Endothelial cell of umbilical vein (primary cell): ENCODE measurements at regions not wholly inside any gene's neighbourhood (a gene's known extent, or its start where the extent isn't known, plus 50 kb on each side); places are given as distances from the start of the nearest gene placed in this dataset.

ENCODE experiments used
- BruUV-seq: library from RNA; stranded (reverse); fragments of 400-500 nt; replicated peaks from 2 replicates; lab custom pipeline; 2021; lab: Mats Ljungman, UMichigan
- CTCF ChIA-PET: fragments of 300-600, 350-600 bp; sonication (Branson Sonifier 250); formaldehyde crosslinking; loops from one replicate; lab custom pipeline; 2021; ENCODE audit warnings: antibody characterized with exemption, inconsistent platforms; lab: Charles Lee
- POLR2A ChIA-PET: fragments of 300-600, 350-600 bp; sonication (Branson Sonifier 250); formaldehyde crosslinking; loops from one replicate; lab custom pipeline; 2021; ENCODE audit warnings: antibody characterized with exemption, inconsistent platforms; lab: Charles Lee
- DNase-seq: peaks from one replicate; pipeline ENCODE4 v3.0.0-alpha.2; 2011; ENCODE audit warnings: low read depth, low spot score
- FAIRE-seq: peaks from 2 replicates; lab custom pipeline; 2011; peaks lifted over from hg19 to GRCh38; lab: Jason Lieb, UNC
- H2AFZ ChIP-seq: 2 replicates; pipeline ENCODE4 v1.6.0; 2012; ENCODE audit warnings: low read depth, low read length, control low read depth, inconsistent platforms
- H3K27ac ChIP-seq: 2 replicates; pipeline ENCODE4 v1.5.1; 2011; ENCODE audit warnings: low read depth, mild to moderate bottlenecking, control low read depth, low read length, moderate library complexity; ENCODE audit not compliant: insufficient read depth
- H3K27me3 ChIP-seq, 2 experiments: 2 replicates each; pipeline versions ENCODE4 v1.6.0 to v1.6.1; 2011; ENCODE audit warnings: low read length in 2 of 2, mixed read lengths in 1 of 2; ENCODE audit not compliant: control insufficient read depth in 2 of 2, insufficient read depth in 2 of 2
- H3K36me3 ChIP-seq, 2 experiments: 2 replicates in 1 of 2; 3 replicates in 1 of 2; pipeline ENCODE4 v1.5.1; 2011; ENCODE audit warnings: low read length in 2 of 2, mild to moderate bottlenecking in 1 of 2, moderate library complexity in 1 of 2; ENCODE audit not compliant: control insufficient read depth in 2 of 2, insufficient read depth in 2 of 2; ENCODE audit errors: extremely low read depth in 1 of 2
- H3K4me1 ChIP-seq: 3 replicates; pipeline ENCODE4 v1.5.1; 2011; ENCODE audit warnings: mild to moderate bottlenecking, low read length; ENCODE audit not compliant: control insufficient read depth, insufficient read depth; ENCODE audit errors: extremely low read depth
- H3K4me2 ChIP-seq: 2 replicates; pipeline ENCODE4 v1.6.1; 2011; ENCODE audit warnings: low read length, control low read depth, mixed read lengths; ENCODE audit not compliant: insufficient read depth
- H3K4me3 ChIP-seq, 3 experiments: fragments of 200-600 bp in 1 of 3; sonication (generic), shearing (Covaris generic) in 1 of 3; replicated peaks in 1 of 3; 2 replicates each; pipeline ENCODE4 v1.5.1; 2011 to 2016; ENCODE audit warnings: control low read depth in 3 of 3, low read length in 3 of 3, mild to moderate bottlenecking in 2 of 3, inconsistent platforms in 1 of 3, low read depth in 1 of 3, moderate library complexity in 1 of 3; ENCODE audit not compliant: insufficient read depth in 1 of 3
- H3K79me2 ChIP-seq: 2 replicates; pipeline ENCODE4 v1.6.0; 2012; ENCODE audit warnings: low read length, inconsistent platforms; ENCODE audit not compliant: control insufficient read depth, insufficient read depth
- H3K9ac ChIP-seq: replicated peaks from 2 replicates; pipeline ENCODE3; 2011; ENCODE audit warnings: low read length, control low read depth; ENCODE audit not compliant: insufficient read depth; ENCODE audit errors: extremely low read depth
- H3K9me1 ChIP-seq: replicated peaks from 3 replicates; pipeline ENCODE4 v1.6.0; 2011; ENCODE audit warnings: mild to moderate bottlenecking, low read length; ENCODE audit not compliant: control insufficient read depth, insufficient read depth; ENCODE audit errors: extremely low read depth
- H3K9me3 ChIP-seq: replicated peaks from 2 replicates; pipeline ENCODE4 v1.5.1; 2012; ENCODE audit warnings: low read length, inconsistent platforms; ENCODE audit not compliant: control insufficient read depth, insufficient read depth
- H4K20me1 ChIP-seq: replicated peaks from 2 replicates; pipeline ENCODE3; 2011; ENCODE audit warnings: mild to moderate bottlenecking, low read length; ENCODE audit not compliant: control insufficient read depth, insufficient read depth; ENCODE audit errors: extremely low read depth
- CTCF ChIP-seq, 2 donors: IDR thresholded peaks; 1 replicate in 1 of 2; 2 replicates in 1 of 2; pipeline ENCODE4 v1.5.1; 2011; ENCODE audit warnings: low read length in 2 of 2, mild to moderate bottlenecking in 2 of 2, moderate library complexity in 2 of 2, control low read depth in 1 of 2, inconsistent platforms in 1 of 2, low read depth in 1 of 2; ENCODE audit not compliant: insufficient read depth in 1 of 2; ENCODE audit errors: extremely low read depth in 1 of 2
- EZH2 ChIP-seq: IDR thresholded peaks from 2 replicates; pipeline ENCODE4 v1.6.1; 2012; ENCODE audit warnings: borderline replicate concordance, low read depth, mild to moderate bottlenecking, moderate library complexity, low read length, inconsistent platforms; ENCODE audit not compliant: severe bottlenecking
- FOS ChIP-seq: IDR thresholded peaks from 2 replicates; pipeline ENCODE4 v1.6.1; 2011; ENCODE audit warnings: mild to moderate bottlenecking, low read length, moderate library complexity, borderline replicate concordance; ENCODE audit not compliant: insufficient read depth
- GATA2 ChIP-seq: IDR thresholded peaks from 2 replicates; pipeline ENCODE4 v1.7.0; 2011; ENCODE audit warnings: low read depth, mild to moderate bottlenecking, moderate library complexity, mixed read lengths, low read length; ENCODE audit not compliant: insufficient read length, insufficient read depth
- JUN ChIP-seq: IDR thresholded peaks from 2 replicates; pipeline ENCODE4 v1.6.1; 2011; ENCODE audit warnings: borderline replicate concordance, low read depth; ENCODE audit not compliant: insufficient read length, insufficient read depth
- MAX ChIP-seq: IDR thresholded peaks from 2 replicates; pipeline ENCODE4 v1.6.1; 2011; ENCODE audit not compliant: insufficient read depth, insufficient read length
- MYC ChIP-seq: IDR thresholded peaks from one replicate; pipeline ENCODE4 v1.6.1; 2011; ENCODE audit warnings: mild to moderate bottlenecking, low read depth, low read length
- POLR2A ChIP-seq: IDR thresholded peaks from 2 replicates; pipeline ENCODE4 v1.6.1; 2012; ENCODE audit warnings: low read depth, mild to moderate bottlenecking, control low read depth, low read length
- POLR2AphosphoS5 ChIP-seq: IDR thresholded peaks from 2 replicates; pipeline ENCODE4 v1.6.1; 2012; ENCODE audit warnings: low read depth, mild to moderate bottlenecking, control low read depth, low read length, moderate library complexity; ENCODE audit not compliant: insufficient read depth
- dilution Hi-C: fragments of 300-500 bp; cut with MboI; formaldehyde crosslinking; loops from one replicate; pipeline ENCODE4 v1.15.0; 2019; ENCODE audit warnings: low sequenced_read_pairs; ENCODE audit not compliant: extremely low pct_ligation_motif_present
- intact Hi-C: fragments of 100-400 bp; cut with micrococcal nuclease; formaldehyde crosslinking; loops from one replicate; pipeline ENCODE4 v1.10.0; 2022

- Histone ChIP-seq H3K4me3 (no peak overlapping the region), H3K79me2 (no peaks in the 10 kb centered on the region), H3K4me2 (no peak overlapping the region), H3K9ac (no peak overlapping the region), H3K9me1 (no peaks in the 10 kb centered on the region), H3K36me3 (no peaks in the 10 kb centered on the region), H3K27ac (no peak overlapping the region), H3K27me3 (no peaks in the 10 kb centered on the region), H4K20me1 (no peaks in the 10 kb centered on the region), H3K4me1 (no peaks in the 10 kb centered on the region), H2AFZ (no peak overlapping the region), H3K9me3 (no peaks in the 10 kb centered on the region)
- TF ChIP-seq JUN = no peak
- no peak for TF ChIP-seq EZH2
- TF ChIP-seq GATA2 = no peak
- no peak for TF ChIP-seq CTCF (IDR thresholded peaks at IDR 0.05; ENCODE audit: extremely low read depth in 1 of 2, insufficient read depth in 1 of 2, low read depth in 1 of 2, low read length in 2 of 2)
- no peak for TF ChIP-seq MYC
- TF ChIP-seq POLR2A = no peak
- no peak for TF ChIP-seq FOS
- no peak for FAIRE-seq
- CTCF ChIA-PET = no interaction called here
- no peak for DNase-seq
- dilution Hi-C loops (no loop called here), intact Hi-C loops (no loop called here)
- BruUV-seq = no TSS peak
- POLR2A ChIA-PET = no interaction called here
Observed at GRCh38 chr16:64522548-64522947, 599.3 kb downstream of the CDH11 start.

- intact Hi-C loops = no loop called here
- FAIRE-seq = no peak
Observed at GRCh38 chr16:64513871-64514270, 608.0 kb downstream of the CDH11 start.

More at GRCh38 chr16:64513871-64514270, 608.0 kb downstream of the CDH11 start:
- no peak overlapping the region for H2AFZ ChIP-seq
- TF ChIP-seq MAX (no peak), MYC (no peak), FOS (no peak), POLR2AphosphoS5 (no peak)
- CTCF ChIA-PET = no interaction called here
- no peaks in the 10 kb centered on the region for H4K20me1 ChIP-seq
- no peaks in the 10 kb centered on the region for H3K36me3 ChIP-seq
- no peak overlapping the region for H3K9ac ChIP-seq
- POLR2A ChIA-PET = no interaction called here
- H3K4me2 ChIP-seq = no peak overlapping the region
- no peak overlapping the region for H3K27ac ChIP-seq
- H3K4me3 ChIP-seq = no peak overlapping the region
- dilution Hi-C loops = no loop called here
- no peak for DNase-seq
- H3K27me3 ChIP-seq = no peaks in the 10 kb centered on the region
- H3K9me1 ChIP-seq = no peaks in the 10 kb centered on the region
- H3K4me1 ChIP-seq = no peaks in the 10 kb centered on the region
- no peaks in the 10 kb centered on the region for H3K9me3 ChIP-seq
- no TSS peak for BruUV-seq
- no peaks in the 10 kb centered on the region for H3K79me2 ChIP-seq
